ENCODE measurements at regions not wholly inside any gene's neighbourhood (a gene's known extent, or its start where the extent isn't known, plus 50 kb on each side); places are given as distances from the start of the nearest gene placed in this dataset.

DNA sequence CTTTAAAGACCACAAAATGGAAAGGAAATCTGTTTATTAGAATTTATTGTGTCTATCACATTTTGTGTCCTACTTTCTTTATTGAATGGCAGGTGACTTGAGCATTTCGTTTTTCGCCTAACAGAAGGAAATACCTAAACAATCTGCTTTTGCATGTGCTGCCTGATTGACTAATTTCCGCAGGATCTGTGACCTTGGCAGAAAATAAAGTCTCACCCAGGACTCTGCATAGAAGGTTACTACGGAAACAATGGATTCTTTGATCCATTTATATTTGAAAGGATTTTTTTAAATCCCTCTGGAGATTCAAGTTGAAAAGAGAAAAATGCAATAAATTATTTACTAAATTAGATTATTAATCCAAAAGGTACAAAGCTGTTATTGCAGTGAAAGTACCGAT, 61.0 kb upstream of the CAST start:
- ATAC-seq, result no peak
- ChIA-PET POLR2A (no interaction called here), CTCF (interaction anchor here (1.0 to 16.8 kb wide), 20 partner anchors 9 to 746 kb away, joined by 3 to 222 read pairs (median 4); no protein-coding TSS in a partner anchor)
- no peaks in the 10 kb centered on the region for H3K9me3 Mint-ChIP-seq (ENCODE audit: insufficient read depth)
- no peak overlapping the region for H3K27ac Mint-ChIP-seq
- H3K4me1 Mint-ChIP-seq (ENCODE audit: low read depth), result no peaks in the 10 kb centered on the region
- peaks cover 8% of the 10 kb centered on the region for H3K27me3 Mint-ChIP-seq (ENCODE audit: low read depth)
- no peaks in the 10 kb centered on the region for H3K36me3 Mint-ChIP-seq (ENCODE audit: low read depth)
- no peak overlapping the region for H3K4me3 Mint-ChIP-seq
- DNase-seq, result no peak

DNA sequence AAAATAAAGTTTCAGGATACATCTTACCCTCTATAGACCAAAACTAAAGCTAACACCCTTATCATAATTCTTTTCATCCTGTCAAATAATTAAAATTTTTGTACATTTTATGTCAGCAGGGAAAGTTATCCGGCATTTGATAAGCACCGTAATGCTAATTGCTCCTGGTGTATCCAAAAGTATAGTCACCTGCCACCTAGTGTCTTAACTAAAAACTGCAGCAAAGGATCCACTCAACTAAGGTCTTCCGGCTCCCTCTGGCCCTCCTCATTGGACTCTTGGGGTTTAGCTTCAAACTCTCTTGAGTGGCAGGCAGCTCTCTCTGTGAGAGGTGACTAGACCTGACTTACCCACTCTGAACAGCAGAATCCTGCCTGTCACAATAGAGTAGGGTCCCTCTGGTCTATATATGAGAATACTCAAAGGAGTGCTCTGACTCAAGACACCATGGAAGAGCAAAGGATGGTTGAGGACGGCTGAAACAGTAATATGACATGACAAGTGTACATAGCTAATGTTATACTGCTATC, 60.4 kb upstream of the CAST start:
- POLR2A ChIA-PET, result no interaction called here
- Mint-ChIP-seq H3K4me1 (ENCODE audit: low read depth) (no peaks in the 10 kb centered on the region), H3K27me3 (ENCODE audit: low read depth) (peaks cover 8% of the 10 kb centered on the region)

DNA sequence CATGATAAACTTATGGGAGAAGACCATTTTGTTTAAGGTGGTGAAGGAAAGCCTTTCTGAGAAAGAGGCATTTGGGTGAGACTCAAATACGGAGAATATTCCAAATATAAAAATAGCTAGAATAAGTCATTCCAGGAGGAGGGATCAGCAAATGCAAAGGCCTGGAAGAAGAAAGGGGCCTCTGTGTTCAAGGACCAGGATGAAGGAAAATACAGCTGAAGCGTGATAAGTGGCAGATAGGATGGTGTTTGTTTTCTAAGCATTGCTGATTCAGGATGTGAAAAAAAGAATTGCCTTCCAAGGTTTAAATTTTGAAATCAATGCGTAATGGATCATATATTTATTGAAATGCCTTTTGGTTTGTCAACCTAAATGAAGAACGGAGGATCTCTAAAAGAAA, 59.4 kb upstream of the CAST start:
- no peaks in the 10 kb centered on the region for H3K36me3 Mint-ChIP-seq (ENCODE audit: low read depth)
- H3K27me3 Mint-ChIP-seq (ENCODE audit: low read depth), result peaks cover 8% of the 10 kb centered on the region
- CTCF ChIA-PET, result interaction anchor here (1.0 to 16.8 kb wide), 9 partner anchors 11 to 262 kb away, joined by 3 to 222 read pairs (median 8); no protein-coding TSS in a partner anchor
- DNase-seq (no peak), ATAC-seq (no peak)
- POLR2A ChIA-PET, result interaction anchor here (0.7 kb wide), 1 partner anchor 515 kb away, joined by 3 read pairs; no protein-coding TSS in a partner anchor
- H3K27ac Mint-ChIP-seq, result no peak overlapping the region
- H3K4me1 Mint-ChIP-seq (ENCODE audit: low read depth), result no peaks in the 10 kb centered on the region
- no peaks in the 10 kb centered on the region for H3K9me3 Mint-ChIP-seq (ENCODE audit: insufficient read depth)
- no peak overlapping the region for H3K4me3 Mint-ChIP-seq

More for the DNA sequence above, 60.4 kb upstream of the CAST start:
- Mint-ChIP-seq H3K27ac (no peak overlapping the region), H3K36me3 (ENCODE audit: low read depth) (no peaks in the 10 kb centered on the region), H3K9me3 (ENCODE audit: insufficient read depth) (no peaks in the 10 kb centered on the region), H3K4me3 (no peak overlapping the region)
- peak; percentile 74 for DNase-seq
- CTCF ChIA-PET, result interaction anchor here (0.6 to 16.8 kb wide), 25 partner anchors 8 to 746 kb away, joined by 3 to 222 read pairs (median 4); no protein-coding TSS in a partner anchor
- ATAC-seq, result peak; percentile 79

DNA sequence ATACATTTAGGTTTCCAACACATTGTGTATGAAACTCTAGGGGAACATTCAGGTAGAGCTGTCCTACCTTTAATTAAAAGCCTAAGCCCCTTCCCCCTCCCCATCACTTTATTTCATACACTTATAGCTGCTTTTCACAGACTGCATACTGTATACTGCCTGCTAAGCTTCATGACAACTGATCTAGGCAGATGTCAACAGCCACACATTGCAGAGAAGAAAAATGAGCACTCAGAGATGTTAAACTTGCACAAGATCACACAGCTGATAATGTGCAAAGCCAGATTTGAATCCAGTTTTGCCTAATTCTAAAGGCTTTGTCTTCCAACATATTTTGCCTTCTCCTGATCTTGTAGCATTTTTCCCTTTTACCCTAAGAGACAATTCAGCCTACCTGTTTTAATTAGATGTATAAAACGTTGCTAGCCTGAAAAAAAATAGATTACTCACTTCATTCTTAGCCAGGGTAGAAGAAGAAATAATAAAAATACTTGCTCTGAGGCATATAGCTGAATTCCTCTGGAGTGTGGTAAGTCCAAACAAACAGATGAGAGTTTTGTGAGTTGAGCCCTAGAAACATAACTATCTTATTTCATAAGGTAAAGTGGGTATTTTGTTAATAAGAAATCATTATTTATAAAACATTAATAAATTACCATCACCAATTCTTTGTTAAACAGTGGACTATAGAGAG, 56.9 kb upstream of the CAST start:
- Mint-ChIP-seq H3K36me3 (ENCODE audit: low read depth) (no peaks in the 10 kb centered on the region), H3K27me3 (ENCODE audit: low read depth) (peaks cover 18% of the 10 kb centered on the region), H3K27ac (no peak overlapping the region), H3K9me3 (ENCODE audit: insufficient read depth) (no peaks in the 10 kb centered on the region), H3K4me3 (no peak overlapping the region), H3K4me1 (ENCODE audit: low read depth) (no peaks in the 10 kb centered on the region)
- POLR2A ChIA-PET, result no interaction called here
- ATAC-seq (no peak), DNase-seq (no peak)
- CTCF ChIA-PET, result interaction anchor here (1.2 to 16.8 kb wide), 4 partner anchors 10 to 265 kb away, joined by 3 to 222 read pairs (median 22); no protein-coding TSS in a partner anchor

DNA sequence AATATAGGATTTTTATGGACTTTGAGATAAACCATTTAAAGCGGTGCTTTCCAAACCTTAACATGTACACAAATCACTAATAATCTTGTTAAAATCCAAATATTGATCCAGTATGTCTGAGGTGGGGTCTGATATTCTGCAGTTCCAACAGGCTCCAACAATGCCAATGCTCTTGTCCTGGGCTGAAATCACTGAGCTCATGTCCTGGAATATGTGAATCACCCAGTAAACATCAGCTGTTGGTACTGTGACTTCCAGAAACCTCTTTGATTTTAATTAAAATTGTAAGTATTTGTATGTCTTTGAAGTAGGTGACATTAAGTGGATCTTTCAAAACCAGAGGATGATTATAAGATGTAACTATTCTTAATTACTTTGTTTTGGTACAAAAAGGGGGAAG, 52.8 kb upstream of the CAST start:
- no peak for DNase-seq
- Mint-ChIP-seq H3K4me1 (ENCODE audit: low read depth) (peaks cover 4% of the 10 kb centered on the region), H3K27me3 (ENCODE audit: low read depth) (peaks cover 38% of the 10 kb centered on the region), H3K27ac (no peak overlapping the region), H3K9me3 (ENCODE audit: insufficient read depth) (no peaks in the 10 kb centered on the region), H3K36me3 (ENCODE audit: low read depth) (no peaks in the 10 kb centered on the region), H3K4me3 (no peak overlapping the region)
- CTCF ChIA-PET, result interaction anchor here (0.7 to 1.6 kb wide), 2 partner anchors 7 to 75 kb away, joined by 3 to 4 read pairs; no protein-coding TSS in a partner anchor
- POLR2A ChIA-PET, result no interaction called here
- ATAC-seq, result no peak

DNA sequence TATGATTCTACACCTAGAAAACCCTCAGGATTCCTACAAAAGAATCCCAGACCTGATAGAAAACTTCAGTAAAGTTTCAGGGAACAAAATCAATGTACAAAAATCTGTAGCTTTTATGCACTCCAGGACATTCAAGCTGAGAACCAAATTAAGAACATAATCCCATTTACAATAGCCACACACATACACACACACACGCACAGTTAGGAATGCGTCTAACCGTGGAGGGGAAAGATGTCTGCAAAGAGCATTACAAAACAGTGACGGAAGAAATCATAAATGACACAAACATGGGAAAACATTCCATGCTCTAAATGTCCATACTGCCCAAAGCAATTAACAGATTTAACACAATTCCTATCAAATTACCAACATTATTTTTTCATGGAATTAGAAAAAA, 51.4 kb upstream of the CAST start:
- peaks cover 38% of the 10 kb centered on the region for H3K27me3 Mint-ChIP-seq (ENCODE audit: low read depth)
- no peaks in the 10 kb centered on the region for H3K36me3 Mint-ChIP-seq (ENCODE audit: low read depth)
- H3K9me3 Mint-ChIP-seq (ENCODE audit: insufficient read depth), result no peaks in the 10 kb centered on the region
- POLR2A ChIA-PET, result no interaction called here
- no peak overlapping the region for H3K27ac Mint-ChIP-seq
- H3K4me3 Mint-ChIP-seq, result no peak overlapping the region
- CTCF ChIA-PET, result interaction anchor here (1.0 to 1.6 kb wide), 3 partner anchors 9 to 829 kb away, joined by 4 read pairs; no protein-coding TSS in a partner anchor
- H3K4me1 Mint-ChIP-seq (ENCODE audit: low read depth), result peaks cover 5% of the 10 kb centered on the region
- no peak for DNase-seq
- no peak for ATAC-seq

DNA sequence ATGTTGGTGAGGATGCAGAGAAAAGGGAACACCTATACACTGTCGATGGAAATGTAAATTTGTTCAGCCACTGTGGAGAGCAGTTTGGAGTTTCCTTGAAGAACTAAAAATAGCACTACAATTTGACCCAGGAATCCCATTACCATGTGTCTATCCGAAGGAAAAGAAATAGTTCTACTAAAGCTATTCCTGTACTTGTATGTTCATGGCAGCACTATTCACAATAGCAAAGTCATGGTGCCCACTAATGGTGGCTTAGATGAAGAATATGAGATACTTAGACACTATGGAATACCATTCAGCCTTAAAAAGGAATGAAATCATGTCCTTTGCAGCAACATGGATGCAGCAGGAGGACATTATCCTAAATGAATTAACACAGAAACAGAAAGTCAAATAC, 50.2 kb upstream of the CAST start:
- ATAC-seq (no peak), DNase-seq (no peak)
- Mint-ChIP-seq H3K4me1 (ENCODE audit: low read depth) (peaks cover 5% of the 10 kb centered on the region), H3K27me3 (ENCODE audit: low read depth) (peaks cover 42% of the 10 kb centered on the region), H3K9me3 (ENCODE audit: insufficient read depth) (no peaks in the 10 kb centered on the region), H3K4me3 (no peak overlapping the region), H3K27ac (no peak overlapping the region), H3K36me3 (ENCODE audit: low read depth) (no peaks in the 10 kb centered on the region)
- POLR2A ChIA-PET, result no interaction called here
- CTCF ChIA-PET, result interaction anchor here (3.2 kb wide), 1 partner anchor 550 kb away, joined by 25 read pairs; no protein-coding TSS in a partner anchor
